ENCODE measurements at regions not wholly inside any gene's neighbourhood (a gene's known extent, or its start where the extent isn't known, plus 50 kb on each side); places are given as distances from the start of the nearest gene placed in this dataset.
"Not testable (repeated sequence)": the region's sequence is repeated elsewhere in the genome, so short reads cannot be mapped to it uniquely, and the experiment has no call there.

DNA sequence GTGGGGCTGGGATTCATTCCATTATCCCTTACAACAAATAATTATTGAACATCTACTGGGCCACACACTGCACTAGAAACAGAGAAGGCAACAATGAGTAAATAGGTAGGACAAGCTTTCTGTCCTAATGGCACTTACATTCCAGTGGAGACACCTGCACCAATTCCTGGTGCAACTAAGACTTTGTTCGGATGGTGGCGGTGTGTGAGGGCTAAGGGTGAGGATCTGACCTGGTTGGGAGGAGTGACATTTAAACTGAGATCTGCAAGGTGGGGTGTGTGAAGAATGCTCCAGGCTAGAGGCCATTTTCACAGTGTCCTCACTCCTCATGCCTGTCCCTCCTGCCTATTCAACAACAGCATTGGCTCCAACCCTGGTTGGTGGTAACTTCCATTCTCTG is 510.0 kb downstream of the XYLT1 start:
- DNase-seq = no peak

DNA sequence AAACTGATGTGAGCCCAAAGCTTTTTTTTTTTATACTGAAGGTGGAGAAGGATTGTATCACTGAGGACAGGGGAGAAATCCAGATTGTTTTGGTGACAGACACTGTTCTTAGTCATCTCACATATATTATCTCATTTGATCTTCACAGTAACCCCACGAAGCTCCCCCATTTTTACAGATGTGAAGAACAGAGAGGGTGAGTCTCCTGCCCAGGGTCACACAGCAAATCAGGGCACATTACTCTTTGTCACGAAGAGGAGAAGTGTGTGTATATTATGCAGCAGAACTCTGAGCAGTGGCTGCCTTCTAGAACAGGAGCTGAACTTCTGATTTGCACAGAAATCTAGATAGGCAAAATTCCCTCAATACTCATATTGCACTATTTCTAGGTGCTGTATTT is 504.3 kb downstream of the XYLT1 start:
- DNase-seq = no peak

DNA sequence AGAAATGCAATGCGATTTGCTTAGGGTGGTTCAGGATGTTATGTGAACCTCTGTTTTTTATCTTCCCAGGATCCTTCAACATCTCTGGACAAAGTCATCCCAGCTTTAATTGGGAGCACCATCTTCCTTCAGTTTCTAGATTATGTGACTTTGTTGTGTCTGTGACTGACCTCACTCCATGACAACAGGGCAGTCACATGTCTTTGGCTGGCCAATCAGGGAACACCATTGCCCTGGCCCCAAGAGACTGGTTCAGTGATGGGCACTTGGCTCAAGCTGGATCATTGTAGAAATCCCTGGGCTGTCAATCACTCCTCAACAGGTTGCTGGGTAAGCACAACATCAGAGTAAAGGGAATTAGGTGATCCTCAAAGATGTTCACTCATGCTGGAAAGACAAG is 499.7 kb downstream of the XYLT1 start:
- no peak for DNase-seq

- no peak for DNase-seq
Observed at GRCh38 chr16:16972831-16973230, 497.9 kb downstream of the XYLT1 start.

- no peak for DNase-seq
Observed at GRCh38 chr16:16973707-16974591, 496.8 kb downstream of the XYLT1 start.

DNA sequence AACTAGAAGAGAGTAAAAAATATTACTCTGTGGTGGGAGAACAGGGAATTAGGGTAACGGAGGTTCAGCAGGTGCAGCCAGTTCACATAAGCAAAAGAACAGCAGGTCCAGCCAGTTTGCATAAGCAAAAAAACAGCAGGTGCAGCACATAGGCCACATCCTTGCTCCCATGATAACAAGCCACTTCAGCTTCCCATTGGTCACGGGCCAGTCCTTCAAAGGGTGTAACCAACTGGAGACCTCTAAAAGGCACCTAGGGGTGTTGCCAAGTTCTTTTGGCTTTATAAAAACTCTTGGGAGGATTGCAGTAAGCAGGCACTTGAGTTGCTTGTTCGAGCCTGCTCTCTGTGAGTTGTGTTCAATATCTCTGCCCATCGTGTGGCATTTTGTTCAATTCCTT is 488.1 kb downstream of the XYLT1 start:
- DNase-seq = no peak

DNA sequence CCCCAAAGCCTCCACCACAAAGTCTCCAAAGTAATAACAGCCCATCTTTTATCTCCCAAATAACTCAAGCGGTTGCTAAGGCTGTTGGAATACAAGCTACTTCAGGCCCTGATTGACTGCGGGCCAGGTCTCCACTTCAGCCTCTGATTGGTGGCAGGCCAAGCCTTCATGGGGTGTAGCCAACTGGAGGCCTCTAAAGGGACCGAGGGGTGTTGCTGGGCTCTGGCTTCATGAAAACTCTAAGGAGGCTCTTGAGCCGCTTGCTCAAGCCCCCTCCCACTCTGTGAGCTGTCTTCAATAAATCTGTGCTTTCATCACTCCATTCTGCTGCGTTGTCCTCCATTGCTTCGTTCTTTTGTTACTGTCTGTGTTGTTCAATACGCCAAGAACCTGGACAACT is 487.2 kb downstream of the XYLT1 start:
- DNase-seq = no peak

DNA sequence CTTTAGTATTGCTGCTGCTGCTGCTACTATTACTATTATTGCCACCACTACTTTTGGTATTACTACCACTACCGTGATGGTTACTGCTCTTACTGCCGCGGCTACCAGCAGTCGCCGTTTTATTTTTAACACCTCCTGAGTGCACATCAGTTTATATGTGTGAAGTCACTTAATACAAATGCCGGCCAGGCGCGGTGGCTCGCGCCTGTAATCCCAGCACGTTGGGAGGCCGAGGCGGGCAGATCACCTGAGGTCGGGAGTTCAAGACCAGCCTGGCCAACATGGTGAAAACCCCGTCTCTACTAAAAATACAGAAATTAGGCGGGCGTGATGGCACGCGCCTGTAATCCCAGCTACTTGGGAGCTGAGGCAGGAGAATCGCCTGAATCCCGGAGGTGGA is 486.7 kb downstream of the XYLT1 start:
- DNase-seq = not testable (repeated sequence)

GRCh38 chr16:16985707-16986106 is 485.1 kb downstream of the XYLT1 start:
- DNase-seq = no peak

- no peak for DNase-seq
Observed at GRCh38 chr16:16988963-16989362, 481.8 kb downstream of the XYLT1 start.

DNA sequence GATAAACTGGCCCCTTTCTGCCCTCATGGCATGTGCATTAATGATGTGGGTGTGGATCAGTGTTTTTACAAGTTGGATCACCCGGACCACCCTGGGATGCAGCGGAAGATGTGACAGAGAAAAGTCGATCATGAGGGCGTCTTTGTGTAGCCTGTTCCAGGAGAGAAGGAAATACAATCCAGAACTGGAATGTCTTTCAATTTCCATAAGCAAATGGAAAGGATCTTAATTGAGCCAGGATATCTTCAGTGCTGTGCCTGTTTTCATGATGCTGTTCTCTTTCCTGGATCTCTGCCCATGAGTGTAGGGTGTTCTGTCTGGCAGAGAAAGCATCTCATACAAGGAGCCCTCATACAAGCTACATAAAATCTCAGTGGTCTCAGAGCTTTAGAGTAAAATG is 481.4 kb downstream of the XYLT1 start:
- no peak for DNase-seq

- DNase-seq = no peak
Observed at GRCh38 chr16:16991711-16992110, 479.0 kb downstream of the XYLT1 start.

GRCh38 chr16:16992975-16993765 is 477.6 kb downstream of the XYLT1 start:
- peak; percentile 41 for DNase-seq

- no peak for DNase-seq
Observed at GRCh38 chr16:16994831-16995230, 475.9 kb downstream of the XYLT1 start.

DNA sequence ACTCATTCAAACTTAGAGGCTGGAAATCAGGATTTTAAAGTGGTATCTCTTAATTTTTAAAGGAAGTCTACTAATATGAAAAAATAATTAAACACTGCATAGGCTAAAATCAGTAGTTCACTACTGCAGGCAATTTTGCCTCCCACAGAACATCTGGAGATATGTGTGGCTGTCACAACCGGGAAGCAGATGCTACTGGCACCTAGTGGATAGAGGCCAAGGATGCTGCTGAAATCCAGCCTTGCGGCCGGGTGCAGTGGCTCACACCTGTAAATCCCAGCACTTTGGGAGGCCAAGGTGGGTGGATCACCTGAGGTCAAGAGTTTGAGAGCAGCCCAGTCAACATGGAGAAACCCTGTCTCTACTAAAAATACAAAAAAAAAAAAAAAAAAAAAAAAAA is 473.9 kb downstream of the XYLT1 start:
- DNase-seq = no peak

DNA sequence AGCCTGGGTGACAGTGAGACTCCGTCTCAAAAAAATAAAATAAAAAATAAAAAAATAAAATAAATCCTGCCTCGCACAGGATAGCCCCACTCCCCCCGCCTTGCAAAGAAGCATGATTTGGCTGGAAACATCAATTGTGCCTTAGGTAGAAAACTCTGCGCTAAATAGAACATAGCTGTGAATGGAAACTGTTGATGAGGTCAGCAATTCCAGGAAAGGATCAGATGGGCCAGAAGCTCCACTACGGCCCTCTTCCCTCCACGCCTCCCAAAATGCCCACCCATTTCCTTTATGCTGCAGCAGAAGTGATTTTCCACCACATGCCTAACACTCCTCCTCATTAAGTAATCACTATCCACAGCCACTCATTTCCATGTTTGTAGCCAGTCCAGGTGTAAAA is 473.4 kb downstream of the XYLT1 start:
- DNase-seq = no peak

DNA sequence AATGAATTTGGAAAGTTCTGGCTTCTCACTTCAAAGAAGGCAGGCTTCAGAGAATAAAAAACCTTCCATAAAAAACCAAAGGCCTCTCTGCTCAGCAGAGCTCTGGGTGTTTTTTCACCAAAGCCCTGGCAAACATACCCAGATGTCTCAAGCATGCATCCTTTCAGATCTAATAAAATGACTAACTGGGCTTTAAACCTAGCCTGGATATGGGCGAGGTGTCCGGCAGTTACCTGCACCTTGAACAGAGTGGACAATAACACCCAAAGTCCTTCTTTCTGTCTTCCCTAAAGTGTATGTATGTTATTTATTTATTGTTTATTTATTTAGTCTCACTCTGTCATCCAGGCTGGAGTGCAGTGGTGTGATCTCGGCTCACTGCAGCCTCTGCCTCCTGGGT is 469.3 kb downstream of the XYLT1 start:
- DNase-seq = no peak

DNA sequence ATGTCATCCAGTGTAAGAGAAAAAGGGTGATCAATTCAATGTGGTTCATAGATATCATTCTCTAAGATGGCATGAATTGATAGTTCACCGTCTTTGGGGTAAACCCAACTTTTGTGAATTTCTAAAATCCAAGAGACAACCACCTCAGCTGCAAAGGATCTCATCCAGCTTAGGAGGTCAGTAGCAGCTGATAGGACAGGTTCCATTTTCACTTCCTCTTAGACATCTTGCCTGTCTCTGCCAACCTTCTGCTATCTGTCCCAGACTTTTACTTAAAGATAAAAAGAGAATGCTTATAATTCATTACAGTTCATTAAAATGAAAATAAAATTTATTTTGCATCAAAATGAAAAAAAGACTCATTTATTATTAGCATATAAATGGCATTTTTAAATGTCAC is 468.2 kb downstream of the XYLT1 start:
- DNase-seq = no peak

GRCh38 chr16:17005963-17006362 is 464.8 kb downstream of the XYLT1 start:
- DNase-seq = not testable (repeated sequence)

- DNase-seq = no peak
Observed at GRCh38 chr16:17011712-17012111, 459.0 kb downstream of the XYLT1 start.

- DNase-seq = no peak
Observed at GRCh38 chr16:17013038-17013437, 457.7 kb downstream of the XYLT1 start.

DNA sequence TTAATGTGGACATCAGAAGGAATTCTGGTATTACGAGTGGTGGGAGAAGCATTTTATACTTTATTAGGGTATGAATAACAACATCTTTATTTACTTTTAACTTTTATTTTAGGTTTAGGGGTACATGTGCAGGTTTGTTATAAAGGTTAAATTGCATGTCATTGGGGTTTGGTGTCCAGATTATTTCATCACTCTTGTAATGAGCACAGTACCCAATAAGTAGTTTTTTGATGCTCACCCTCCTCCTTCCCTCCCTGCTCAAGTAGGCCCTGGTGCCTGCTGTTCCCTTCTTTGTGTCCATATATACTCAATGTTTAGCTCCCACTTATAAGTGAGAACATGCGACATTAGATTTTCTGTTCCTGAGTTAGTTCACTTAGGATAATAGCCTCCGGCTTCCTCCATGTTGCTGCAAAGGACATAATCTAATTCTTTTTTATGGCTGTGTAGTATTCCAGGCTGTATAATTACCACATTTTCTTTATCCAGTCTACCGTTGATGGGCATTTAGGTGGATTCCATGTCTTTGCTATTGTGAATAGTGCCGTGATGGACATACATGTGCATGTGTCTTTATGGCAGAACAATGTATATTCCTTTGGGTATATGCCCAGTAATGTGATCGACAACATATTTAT is 456.2 kb downstream of the XYLT1 start:
- DNase-seq = no peak

- no peak for DNase-seq
Observed at GRCh38 chr16:17015702-17016101, 455.1 kb downstream of the XYLT1 start.

DNA sequence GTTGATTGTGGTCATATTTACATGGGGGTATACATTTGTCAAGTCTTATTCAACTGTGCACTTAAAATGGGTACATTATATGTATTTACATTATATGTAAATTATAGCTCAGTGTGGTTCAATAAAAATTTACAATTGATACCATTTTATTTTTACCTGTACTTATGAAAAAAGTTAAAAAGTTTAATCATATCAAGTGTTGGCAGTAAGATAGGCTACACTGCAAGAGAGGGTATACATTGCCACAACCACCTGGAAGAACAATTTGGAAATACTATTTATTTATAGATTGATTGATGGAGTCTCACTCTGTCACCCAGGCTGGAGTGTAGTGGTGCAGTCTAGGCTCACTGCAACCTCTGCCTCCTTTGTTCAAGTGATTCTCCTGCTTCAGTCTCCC is 453.3 kb downstream of the XYLT1 start:
- no peak for DNase-seq
